ENCODE measurements at regions not wholly inside any gene's neighbourhood (a gene's known extent, or its start where the extent isn't known, plus 50 kb on each side); places are given as distances from the start of the nearest gene placed in this dataset.

- no peak overlapping the region for H3K27ac ChIP-seq (ENCODE audit: low read length)
- H3K36me3 ChIP-seq (ENCODE audit: control insufficient read depth, insufficient read depth, low read length) = no peaks in the 10 kb centered on the region
- peaks cover 2% of the 10 kb centered on the region; the same call in 1 of the 2 replicates for H3K4me1 ChIP-seq (ENCODE audit: control insufficient read depth, insufficient read depth, low read length)
- no CpG with 5 or more reads among the region's 4 CpGs for WGBS (ENCODE audit: insufficient coverage, insufficient read length)
- DNase-seq (ENCODE audit: low read depth, low spot score) = no peak
- peaks cover 1% of the 10 kb centered on the region; the same call in 1 of the 2 replicates for H3K27me3 ChIP-seq (ENCODE audit: control insufficient read depth, insufficient read depth, low read length)
- no peaks in the 10 kb centered on the region for H3K9me3 ChIP-seq (ENCODE audit: control insufficient read depth, insufficient read depth, low read length)
- H3K4me3 ChIP-seq (ENCODE audit: low read length) = no peak overlapping the region
Observed at GRCh38 chr9:14471041-14471440, 157.1 kb upstream of the NFIB start.

GRCh38 chr9:14467675-14468374 lies 153.9 kb upstream of the NFIB start:
- no peaks in the 10 kb centered on the region for H3K36me3 ChIP-seq (ENCODE audit: control insufficient read depth, insufficient read depth, low read length)
- no CpG with 5 or more reads among the region's 3 CpGs for WGBS (ENCODE audit: insufficient coverage, insufficient read length)
- peaks cover 2% of the 10 kb centered on the region; the same call in 1 of the 2 replicates for H3K4me1 ChIP-seq (ENCODE audit: control insufficient read depth, insufficient read depth, low read length)
- H3K9me3 ChIP-seq (ENCODE audit: control insufficient read depth, insufficient read depth, low read length) = no peaks in the 10 kb centered on the region
- no peak overlapping the region for H3K27ac ChIP-seq (ENCODE audit: low read length)
- DNase-seq (ENCODE audit: low read depth, low spot score) = no peak
- H3K27me3 ChIP-seq (ENCODE audit: control insufficient read depth, insufficient read depth, low read length) = no peaks in the 10 kb centered on the region
- H3K4me3 ChIP-seq (ENCODE audit: low read length) = no peak overlapping the region

GRCh38 chr9:14466828-14467227 lies 152.9 kb upstream of the NFIB start:
- DNase-seq (ENCODE audit: low read depth, low spot score) = no peak
- no peak overlapping the region for H3K4me3 ChIP-seq (ENCODE audit: low read length)
- no peaks in the 10 kb centered on the region for H3K36me3 ChIP-seq (ENCODE audit: control insufficient read depth, insufficient read depth, low read length)
- no peaks in the 10 kb centered on the region for H3K9me3 ChIP-seq (ENCODE audit: control insufficient read depth, insufficient read depth, low read length)
- WGBS (ENCODE audit: insufficient coverage, insufficient read length) = no CpG with 5 or more reads among the region's 4 CpGs
- H3K4me1 ChIP-seq (ENCODE audit: control insufficient read depth, insufficient read depth, low read length) = peaks cover 2% of the 10 kb centered on the region; the same call in 1 of the 2 replicates
- H3K27ac ChIP-seq (ENCODE audit: low read length) = no peak overlapping the region
- no peaks in the 10 kb centered on the region for H3K27me3 ChIP-seq (ENCODE audit: control insufficient read depth, insufficient read depth, low read length)

- H3K9me3 ChIP-seq (ENCODE audit: control insufficient read depth, insufficient read depth, low read length) = no peaks in the 10 kb centered on the region
- H3K4me3 ChIP-seq (ENCODE audit: low read length) = no peak overlapping the region
- WGBS (ENCODE audit: insufficient coverage, insufficient read length) = no CpG with 5 or more reads among the region's 7 CpGs
- no peaks in the 10 kb centered on the region for H3K36me3 ChIP-seq (ENCODE audit: control insufficient read depth, insufficient read depth, low read length)
- DNase-seq (ENCODE audit: low read depth, low spot score) = no peak
- H3K27ac ChIP-seq (ENCODE audit: low read length) = no peak overlapping the region
- H3K4me1 ChIP-seq (ENCODE audit: control insufficient read depth, insufficient read depth, low read length) = peaks cover 2% of the 10 kb centered on the region; the same call in 1 of the 2 replicates
- H3K27me3 ChIP-seq (ENCODE audit: control insufficient read depth, insufficient read depth, low read length) = no peaks in the 10 kb centered on the region
Observed at GRCh38 chr9:14466429-14466818, 152.5 kb upstream of the NFIB start.

GRCh38 chr9:14462950-14463349 lies 149.0 kb upstream of the NFIB start:
- no peak for DNase-seq (ENCODE audit: low read depth, low spot score)
- peaks cover 2% of the 10 kb centered on the region; the same call in 1 of the 2 replicates for H3K4me1 ChIP-seq (ENCODE audit: control insufficient read depth, insufficient read depth, low read length)
- H3K36me3 ChIP-seq (ENCODE audit: control insufficient read depth, insufficient read depth, low read length) = no peaks in the 10 kb centered on the region
- no peaks in the 10 kb centered on the region for H3K27me3 ChIP-seq (ENCODE audit: control insufficient read depth, insufficient read depth, low read length)
- no peak overlapping the region for H3K27ac ChIP-seq (ENCODE audit: low read length)
- H3K9me3 ChIP-seq (ENCODE audit: control insufficient read depth, insufficient read depth, low read length) = no peaks in the 10 kb centered on the region
- H3K4me3 ChIP-seq (ENCODE audit: low read length) = no peak overlapping the region
- no CpG with 5 or more reads among the region's 1 CpG for WGBS (ENCODE audit: insufficient coverage, insufficient read length)

GRCh38 chr9:14455243-14455642 lies 141.3 kb upstream of the NFIB start:
- Histone ChIP-seq H3K9me3 (ENCODE audit: control insufficient read depth, insufficient read depth, low read length) (no peaks in the 10 kb centered on the region), H3K4me1 (ENCODE audit: control insufficient read depth, insufficient read depth, low read length) (no peaks in the 10 kb centered on the region), H3K27ac (ENCODE audit: low read length) (no peak overlapping the region), H3K27me3 (ENCODE audit: control insufficient read depth, insufficient read depth, low read length) (no peaks in the 10 kb centered on the region), H3K36me3 (ENCODE audit: control insufficient read depth, insufficient read depth, low read length) (no peaks in the 10 kb centered on the region), H3K4me3 (ENCODE audit: low read length) (no peak overlapping the region)
- WGBS (ENCODE audit: insufficient coverage, insufficient read length) = no CpG with 5 or more reads among the region's 2 CpGs
- DNase-seq (ENCODE audit: low read depth, low spot score) = no peak

- H3K27ac ChIP-seq (ENCODE audit: low read length) = no peak overlapping the region
- DNase-seq (ENCODE audit: low read depth, low spot score) = no peak
- no peaks in the 10 kb centered on the region for H3K4me1 ChIP-seq (ENCODE audit: control insufficient read depth, insufficient read depth, low read length)
Observed at GRCh38 chr9:14453286-14453685, 139.3 kb upstream of the NFIB start.

GRCh38 chr9:14452539-14452938 lies 138.6 kb upstream of the NFIB start:
- Histone ChIP-seq H3K27me3 (ENCODE audit: control insufficient read depth, insufficient read depth, low read length) (no peaks in the 10 kb centered on the region), H3K4me3 (ENCODE audit: low read length) (no peak overlapping the region), H3K27ac (ENCODE audit: low read length) (no peak overlapping the region), H3K36me3 (ENCODE audit: control insufficient read depth, insufficient read depth, low read length) (no peaks in the 10 kb centered on the region), H3K4me1 (ENCODE audit: control insufficient read depth, insufficient read depth, low read length) (no peaks in the 10 kb centered on the region), H3K9me3 (ENCODE audit: control insufficient read depth, insufficient read depth, low read length) (no peaks in the 10 kb centered on the region)
- DNase-seq (ENCODE audit: low read depth, low spot score) = no peak
- no CpG with 5 or more reads among the region's 1 CpG for WGBS (ENCODE audit: insufficient coverage, insufficient read length)

More at GRCh38 chr9:14453286-14453685, 139.3 kb upstream of the NFIB start:
- H3K36me3 ChIP-seq (ENCODE audit: control insufficient read depth, insufficient read depth, low read length) = no peaks in the 10 kb centered on the region
- no peak overlapping the region for H3K4me3 ChIP-seq (ENCODE audit: low read length)
- no peaks in the 10 kb centered on the region for H3K9me3 ChIP-seq (ENCODE audit: control insufficient read depth, insufficient read depth, low read length)
- no peaks in the 10 kb centered on the region for H3K27me3 ChIP-seq (ENCODE audit: control insufficient read depth, insufficient read depth, low read length)

GRCh38 chr9:14451949-14452348 lies 138.0 kb upstream of the NFIB start:
- H3K9me3 ChIP-seq (ENCODE audit: control insufficient read depth, insufficient read depth, low read length) = no peaks in the 10 kb centered on the region
- no peaks in the 10 kb centered on the region for H3K27me3 ChIP-seq (ENCODE audit: control insufficient read depth, insufficient read depth, low read length)
- no peak for DNase-seq (ENCODE audit: low read depth, low spot score)
- no peaks in the 10 kb centered on the region for H3K36me3 ChIP-seq (ENCODE audit: control insufficient read depth, insufficient read depth, low read length)
- WGBS (ENCODE audit: insufficient coverage, insufficient read length) = no CpG with 5 or more reads among the region's 4 CpGs
- no peak overlapping the region for H3K4me3 ChIP-seq (ENCODE audit: low read length)
- H3K27ac ChIP-seq (ENCODE audit: low read length) = no peak overlapping the region
- H3K4me1 ChIP-seq (ENCODE audit: control insufficient read depth, insufficient read depth, low read length) = no peaks in the 10 kb centered on the region

- H3K27ac ChIP-seq (ENCODE audit: low read length) = no peak overlapping the region
- no peak overlapping the region for H3K4me3 ChIP-seq (ENCODE audit: low read length)
- H3K9me3 ChIP-seq (ENCODE audit: control insufficient read depth, insufficient read depth, low read length) = no peaks in the 10 kb centered on the region
- no peaks in the 10 kb centered on the region for H3K36me3 ChIP-seq (ENCODE audit: control insufficient read depth, insufficient read depth, low read length)
- H3K4me1 ChIP-seq (ENCODE audit: control insufficient read depth, insufficient read depth, low read length) = no peaks in the 10 kb centered on the region
- no peak for DNase-seq (ENCODE audit: low read depth, low spot score)
- no peaks in the 10 kb centered on the region for H3K27me3 ChIP-seq (ENCODE audit: control insufficient read depth, insufficient read depth, low read length)
- WGBS (ENCODE audit: insufficient coverage, insufficient read length) = no CpG with 5 or more reads among the region's 3 CpGs
Observed at GRCh38 chr9:14447103-14447502, 133.2 kb upstream of the NFIB start.

- no peak overlapping the region for H3K27ac ChIP-seq (ENCODE audit: low read length)
- WGBS (ENCODE audit: insufficient coverage, insufficient read length) = no CpG with 5 or more reads among the region's 3 CpGs
Observed at GRCh38 chr9:14445946-14446345, 132.0 kb upstream of the NFIB start.

More at GRCh38 chr9:14445946-14446345, 132.0 kb upstream of the NFIB start:
- H3K4me3 ChIP-seq (ENCODE audit: low read length) = no peak overlapping the region
- no peaks in the 10 kb centered on the region for H3K4me1 ChIP-seq (ENCODE audit: control insufficient read depth, insufficient read depth, low read length)
- no peaks in the 10 kb centered on the region for H3K9me3 ChIP-seq (ENCODE audit: control insufficient read depth, insufficient read depth, low read length)
- DNase-seq (ENCODE audit: low read depth, low spot score) = no peak
- H3K27me3 ChIP-seq (ENCODE audit: control insufficient read depth, insufficient read depth, low read length) = no peaks in the 10 kb centered on the region
- H3K36me3 ChIP-seq (ENCODE audit: control insufficient read depth, insufficient read depth, low read length) = no peaks in the 10 kb centered on the region
